22Rv1 (cell line): ENCODE measurements at regions not wholly inside any gene's neighbourhood (a gene's known extent, or its start where the extent isn't known, plus 50 kb on each side); places are given as distances from the start of the nearest gene placed in this dataset.

Experiments
- H3K27ac ChIP-seq: fragments of 450-650 bp; 2 replicates; pipeline ENCODE4 v1.5.1; 2017
- ZFX ChIP-seq: fragments of 450-650 bp; IDR thresholded peaks from 2 replicates; pipeline ENCODE4 v1.6.1; 2017; ENCODE audit warnings: antibody characterized with exemption, borderline replicate concordance
- TF ChIP-seq, protein P1 (sequence below): fragments of 450-650 bp; IDR thresholded peaks from 2 replicates; pipeline ENCODE4 v1.5.1; 2017; ENCODE audit warnings: mild to moderate bottlenecking

DNA sequence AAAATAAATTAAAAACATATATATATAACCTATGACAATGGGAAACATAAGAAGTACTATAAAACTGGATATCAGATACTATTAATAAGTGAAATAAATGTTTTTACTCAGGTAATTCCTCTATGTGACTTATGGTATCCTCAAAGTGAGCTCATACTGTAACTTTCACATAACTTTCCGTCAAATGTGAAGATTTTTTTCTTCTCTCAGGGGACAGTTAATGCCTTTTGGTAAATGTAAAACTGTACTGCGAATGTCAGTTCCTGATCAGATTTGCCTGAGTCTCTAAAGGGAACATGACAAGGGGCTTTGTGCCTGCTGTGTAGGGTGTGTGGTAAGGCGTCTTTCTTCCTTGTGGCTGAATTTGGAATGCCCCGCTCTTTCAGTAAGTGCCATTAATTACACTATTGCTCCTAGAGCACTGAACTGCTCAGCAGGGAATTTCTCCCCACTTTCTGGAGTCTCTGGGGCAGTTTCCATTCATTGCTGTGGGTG is 271.8 kb downstream of the PRL start:
- no peak overlapping the region for H3K27ac ChIP-seq
- no peak for TF ChIP-seq ZFX
- TF ChIP-seq, protein P1, sequence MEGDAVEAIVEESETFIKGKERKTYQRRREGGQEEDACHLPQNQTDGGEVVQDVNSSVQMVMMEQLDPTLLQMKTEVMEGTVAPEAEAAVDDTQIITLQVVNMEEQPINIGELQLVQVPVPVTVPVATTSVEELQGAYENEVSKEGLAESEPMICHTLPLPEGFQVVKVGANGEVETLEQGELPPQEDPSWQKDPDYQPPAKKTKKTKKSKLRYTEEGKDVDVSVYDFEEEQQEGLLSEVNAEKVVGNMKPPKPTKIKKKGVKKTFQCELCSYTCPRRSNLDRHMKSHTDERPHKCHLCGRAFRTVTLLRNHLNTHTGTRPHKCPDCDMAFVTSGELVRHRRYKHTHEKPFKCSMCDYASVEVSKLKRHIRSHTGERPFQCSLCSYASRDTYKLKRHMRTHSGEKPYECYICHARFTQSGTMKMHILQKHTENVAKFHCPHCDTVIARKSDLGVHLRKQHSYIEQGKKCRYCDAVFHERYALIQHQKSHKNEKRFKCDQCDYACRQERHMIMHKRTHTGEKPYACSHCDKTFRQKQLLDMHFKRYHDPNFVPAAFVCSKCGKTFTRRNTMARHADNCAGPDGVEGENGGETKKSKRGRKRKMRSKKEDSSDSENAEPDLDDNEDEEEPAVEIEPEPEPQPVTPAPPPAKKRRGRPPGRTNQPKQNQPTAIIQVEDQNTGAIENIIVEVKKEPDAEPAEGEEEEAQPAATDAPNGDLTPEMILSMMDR, result no peak

DNA sequence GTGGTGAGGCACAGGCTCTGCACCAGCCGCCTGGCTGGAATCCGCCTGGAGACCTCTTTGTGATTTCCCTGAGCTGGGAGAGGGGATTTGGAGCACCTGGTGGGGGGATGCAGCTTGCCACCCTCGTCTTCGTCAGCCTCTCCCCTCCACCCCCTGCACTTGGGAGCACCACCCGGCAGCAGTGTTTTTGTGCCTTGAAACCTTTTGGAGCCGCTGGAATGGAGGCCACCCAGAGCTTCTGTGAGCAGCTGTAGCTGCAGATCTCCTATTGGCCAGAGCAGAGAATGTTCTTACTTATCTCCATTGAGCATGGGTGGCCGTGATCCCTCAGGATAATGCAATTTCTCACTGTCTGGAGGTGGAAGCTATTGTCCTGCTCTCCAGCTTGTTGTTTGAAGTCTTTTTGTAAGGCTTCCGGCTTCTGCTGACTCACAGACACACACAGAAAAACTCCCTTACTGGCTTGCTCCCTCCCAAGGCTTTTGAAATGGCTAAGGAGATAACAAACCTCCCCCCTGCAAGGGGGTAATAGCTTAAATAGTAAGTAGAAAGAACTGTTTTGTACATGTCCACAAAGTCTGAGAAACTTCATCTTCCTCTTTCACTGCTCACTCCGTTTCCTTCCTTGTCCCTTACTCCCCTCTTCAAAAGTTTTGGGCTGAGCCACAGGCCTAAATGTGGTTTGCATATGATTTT is 271.2 kb downstream of the PRL start:
- no peak overlapping the region for H3K27ac ChIP-seq
- no peak for TF ChIP-seq ZFX
- TF ChIP-seq, protein P1, result no peak

DNA sequence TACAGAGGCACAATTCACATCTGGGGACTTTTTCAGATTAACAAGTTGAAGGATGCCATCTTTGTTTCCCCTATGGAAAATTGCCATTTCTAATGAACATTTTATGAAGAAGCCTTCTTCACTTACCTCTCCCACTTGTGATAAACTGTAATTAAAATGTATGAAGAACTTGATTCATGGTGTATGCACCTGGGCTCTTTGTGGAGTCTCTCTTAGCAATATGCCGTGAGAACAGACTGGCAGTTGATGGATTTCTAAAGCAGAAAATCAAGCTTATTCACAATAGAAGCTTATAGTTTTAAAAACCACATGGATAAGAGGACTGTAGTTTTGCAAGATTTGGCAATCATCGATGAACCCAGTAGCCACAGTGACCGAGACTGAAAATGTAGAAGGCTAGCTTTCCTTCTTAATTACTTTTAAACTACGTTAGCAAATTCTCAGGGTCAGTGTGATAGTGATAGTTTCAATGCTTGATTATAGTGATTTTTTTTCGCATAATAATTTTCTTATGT is 270.6 kb downstream of the PRL start:
- H3K27ac ChIP-seq, result no peak overlapping the region
- no peak for TF ChIP-seq ZFX
- TF ChIP-seq, protein P1, result no peak

DNA sequence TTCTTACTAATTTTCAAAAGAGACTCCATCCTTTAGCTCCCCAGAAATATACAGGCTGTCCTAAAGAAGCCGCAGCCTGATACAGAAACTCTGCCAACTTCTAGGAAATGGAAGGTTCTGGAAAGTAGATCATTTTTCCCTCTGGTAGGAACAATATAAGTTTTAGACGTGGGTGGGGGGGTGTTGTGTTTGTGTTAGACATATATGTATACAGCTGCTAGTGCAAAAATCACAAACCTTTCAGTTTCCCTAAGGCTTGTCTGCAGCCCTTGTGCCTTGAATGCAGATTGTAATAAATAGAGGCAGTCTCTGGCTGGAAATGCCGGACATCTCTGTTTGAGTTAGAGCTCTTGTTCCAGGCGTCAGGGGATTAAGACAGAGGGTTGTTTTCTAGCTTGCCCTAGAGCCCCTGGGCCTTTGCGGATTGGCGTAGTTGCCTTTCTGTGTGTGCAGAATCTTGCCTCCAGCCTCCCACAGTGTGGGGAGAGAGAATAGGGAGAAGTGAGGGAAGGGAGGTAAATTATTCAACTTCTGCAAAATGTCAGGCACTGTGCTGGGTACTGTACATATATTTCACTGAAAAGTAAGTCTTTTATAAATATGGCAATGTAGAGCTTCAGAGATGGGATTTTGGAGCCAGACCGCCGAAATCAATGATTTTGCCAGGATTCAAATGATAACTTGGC is 269.7 kb downstream of the PRL start:
- no peak overlapping the region for H3K27ac ChIP-seq
- no peak for TF ChIP-seq ZFX
- TF ChIP-seq, protein P1, result no peak

DNA sequence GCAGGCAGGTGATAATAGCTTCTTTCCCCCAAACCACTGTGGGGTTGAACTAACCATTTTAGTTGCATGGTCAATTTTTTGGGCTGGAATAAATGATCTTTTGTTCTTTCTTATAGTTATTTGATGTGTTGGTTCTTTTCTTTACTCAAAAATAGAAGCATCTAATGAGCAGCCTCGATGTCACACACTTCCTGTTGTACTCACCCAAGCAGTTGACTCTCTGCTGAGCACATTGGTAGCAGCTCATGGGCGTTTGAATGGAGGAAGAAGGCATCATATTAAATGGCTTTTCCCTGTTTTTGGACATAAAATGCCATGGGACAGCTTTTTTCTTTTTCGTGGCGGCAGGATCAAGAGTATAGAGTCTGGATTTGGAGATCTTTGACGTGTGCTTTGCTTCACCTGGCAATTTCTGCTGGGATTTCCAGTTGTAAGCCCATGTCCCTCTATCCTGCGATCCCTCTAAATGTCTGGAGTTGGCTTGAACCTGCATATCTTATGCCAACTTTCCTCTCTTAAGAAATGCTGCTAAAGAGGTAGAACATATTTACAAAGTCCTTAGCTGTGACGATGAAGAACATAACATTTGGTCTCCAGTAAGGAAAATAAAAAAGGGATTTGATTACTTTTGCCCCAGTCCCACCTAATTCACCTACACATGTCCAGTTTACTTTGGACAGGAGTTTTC is 268.3 kb downstream of the PRL start:
- TF ChIP-seq, protein P1, result no peak
- no peak for TF ChIP-seq ZFX
- H3K27ac ChIP-seq, result no peak overlapping the region

DNA sequence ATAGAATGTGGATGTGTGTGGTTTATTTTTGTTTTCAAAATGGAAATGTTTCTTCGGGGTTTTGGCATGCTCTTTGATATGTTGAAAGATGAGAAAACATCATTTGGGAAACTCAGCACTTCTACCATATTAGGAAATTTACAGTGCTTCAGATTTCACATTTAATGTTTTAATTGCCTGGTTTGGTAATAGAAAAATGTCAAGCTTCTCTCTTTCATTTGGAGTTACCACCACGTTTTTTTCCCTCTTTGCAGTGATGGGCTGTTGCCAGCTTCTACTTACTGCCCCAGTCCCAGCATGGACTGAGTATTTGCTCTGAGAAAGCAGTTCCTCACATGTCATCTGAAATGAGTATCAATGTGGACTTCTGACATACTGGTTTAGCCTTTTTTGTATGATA is 267.7 kb downstream of the PRL start:
- no peak for TF ChIP-seq ZFX
- TF ChIP-seq, protein P1, result no peak
- H3K27ac ChIP-seq, result no peak overlapping the region
